ENCODE measurements at regions not wholly inside any gene's neighbourhood (a gene's known extent, or its start where the extent isn't known, plus 50 kb on each side); places are given as distances from the start of the nearest gene placed in this dataset.
"Not testable (repeated sequence)": the region's sequence is repeated elsewhere in the genome, so short reads cannot be mapped to it uniquely, and the experiment has no call there.

DNA sequence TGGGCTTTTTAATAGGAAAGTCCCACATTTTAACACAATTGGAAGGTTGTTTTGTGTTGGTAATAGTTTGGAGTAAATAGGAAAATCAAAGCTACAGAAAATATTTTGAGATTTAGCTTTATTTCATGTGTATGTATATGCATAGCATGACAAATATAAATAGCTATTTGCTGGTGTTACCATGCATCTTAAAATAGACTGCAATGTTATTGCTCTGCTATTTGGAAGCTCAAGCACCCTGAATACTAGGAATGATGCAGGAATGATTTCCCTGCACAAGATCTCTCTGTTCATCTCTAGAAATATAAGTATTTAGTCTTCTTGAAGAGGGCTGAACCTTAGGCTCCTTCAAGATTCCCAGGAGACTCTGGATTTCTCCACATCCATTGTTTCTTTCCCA lies 268.3 kb upstream of the POGK start:
- Histone ChIP-seq H3K27ac (ENCODE audit: low read length) (no peak overlapping the region), H3K4me3 (ENCODE audit: low read length) (no peak overlapping the region), H3K4me1 (ENCODE audit: control insufficient read depth, insufficient read depth, low read length) (no peaks in the 10 kb centered on the region), H3K36me3 (ENCODE audit: control insufficient read depth, insufficient read depth, low read length) (no peaks in the 10 kb centered on the region), H3K27me3 (ENCODE audit: control insufficient read depth, insufficient read depth, low read length) (no peaks in the 10 kb centered on the region), H3K9me3 (ENCODE audit: control insufficient read depth, low read depth, low read length) (no peaks in the 10 kb centered on the region)
- DNase-seq, result no peak

DNA sequence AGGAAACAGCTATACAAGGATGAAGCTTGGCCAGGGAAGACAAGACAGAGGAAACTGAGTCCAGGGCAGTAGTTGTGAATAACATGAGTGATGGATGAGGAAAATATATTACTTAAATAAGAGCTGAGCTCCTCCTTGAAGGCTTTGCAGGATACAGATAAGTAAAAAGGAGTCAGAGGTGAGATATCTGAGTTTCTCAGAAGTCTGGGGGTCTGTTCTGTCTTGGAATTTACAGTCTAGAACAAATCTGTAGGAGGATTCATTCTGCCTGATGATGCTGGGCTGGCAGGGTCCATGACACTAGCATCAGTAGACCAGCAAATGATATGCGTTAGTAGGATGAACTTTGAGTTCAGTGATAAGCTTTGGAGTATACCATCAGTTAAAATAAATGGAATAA lies 266.1 kb upstream of the POGK start:
- no peaks in the 10 kb centered on the region for H3K9me3 ChIP-seq (ENCODE audit: control insufficient read depth, low read depth, low read length)
- H3K27ac ChIP-seq (ENCODE audit: low read length), result no peak overlapping the region
- H3K4me1 ChIP-seq (ENCODE audit: control insufficient read depth, insufficient read depth, low read length), result no peaks in the 10 kb centered on the region
- no peak overlapping the region for H3K4me3 ChIP-seq (ENCODE audit: low read length)
- no CpG with 5 or more reads among the region's 1 CpG for WGBS (ENCODE audit: insufficient coverage, low lambda C conversion rate)
- DNase-seq, result no peak
- H3K36me3 ChIP-seq (ENCODE audit: control insufficient read depth, insufficient read depth, low read length), result no peaks in the 10 kb centered on the region
- no peaks in the 10 kb centered on the region for H3K27me3 ChIP-seq (ENCODE audit: control insufficient read depth, insufficient read depth, low read length)

DNA sequence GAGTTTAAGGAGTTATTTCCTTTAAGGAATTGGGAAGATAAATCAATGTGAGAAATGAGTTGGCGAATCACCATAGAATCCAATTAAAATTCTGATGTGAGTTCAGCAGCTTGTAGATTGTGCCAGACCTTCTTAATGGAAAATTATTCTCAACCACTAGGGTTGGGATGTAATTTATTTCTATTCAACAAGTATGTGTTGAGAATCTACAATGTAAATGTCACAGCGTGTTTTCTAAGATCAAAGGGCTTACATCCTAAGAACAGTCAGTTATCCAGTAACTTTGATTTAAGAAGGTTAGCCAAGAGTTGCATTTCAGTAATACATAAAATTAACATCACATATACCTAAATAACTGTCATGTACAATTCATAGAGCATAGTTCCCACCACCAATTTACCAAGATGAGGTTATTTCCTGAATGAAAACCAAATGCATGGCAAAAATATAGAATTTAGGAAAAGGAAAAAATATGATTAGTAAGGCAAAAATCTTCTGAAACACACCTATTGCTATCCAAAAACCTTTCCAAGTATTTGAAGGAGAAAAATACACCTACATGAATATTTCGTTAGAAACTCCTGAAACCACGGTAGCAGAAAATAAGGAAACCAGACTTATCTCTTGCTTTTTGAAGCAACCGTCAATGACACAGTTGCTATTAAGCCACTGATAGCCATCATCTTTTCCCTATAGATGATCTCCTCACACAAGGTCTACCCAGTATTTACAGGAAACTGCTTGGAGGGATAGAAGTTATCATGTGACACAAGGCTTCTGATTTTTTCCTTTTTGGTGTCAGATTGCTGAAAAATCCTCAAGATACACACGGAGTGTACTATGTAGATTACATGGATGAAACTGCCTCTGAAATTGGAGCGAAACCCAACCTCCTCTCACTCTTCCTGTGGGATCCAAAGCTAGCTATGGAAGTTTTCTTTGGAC lies 259.4 kb upstream of the POGK start:
- no peak for DNase-seq
- WGBS (ENCODE audit: insufficient coverage, low lambda C conversion rate), result 89% methylated on average over 3 of the region's 7 CpGs
- Histone ChIP-seq H3K27me3 (ENCODE audit: control insufficient read depth, insufficient read depth, low read length) (no peaks in the 10 kb centered on the region), H3K4me3 (ENCODE audit: low read length) (no peak overlapping the region), H3K9me3 (ENCODE audit: control insufficient read depth, low read depth, low read length) (no peaks in the 10 kb centered on the region), H3K36me3 (ENCODE audit: control insufficient read depth, insufficient read depth, low read length) (no peaks in the 10 kb centered on the region), H3K27ac (ENCODE audit: low read length) (no peak overlapping the region), H3K4me1 (ENCODE audit: control insufficient read depth, insufficient read depth, low read length) (no peaks in the 10 kb centered on the region)

DNA sequence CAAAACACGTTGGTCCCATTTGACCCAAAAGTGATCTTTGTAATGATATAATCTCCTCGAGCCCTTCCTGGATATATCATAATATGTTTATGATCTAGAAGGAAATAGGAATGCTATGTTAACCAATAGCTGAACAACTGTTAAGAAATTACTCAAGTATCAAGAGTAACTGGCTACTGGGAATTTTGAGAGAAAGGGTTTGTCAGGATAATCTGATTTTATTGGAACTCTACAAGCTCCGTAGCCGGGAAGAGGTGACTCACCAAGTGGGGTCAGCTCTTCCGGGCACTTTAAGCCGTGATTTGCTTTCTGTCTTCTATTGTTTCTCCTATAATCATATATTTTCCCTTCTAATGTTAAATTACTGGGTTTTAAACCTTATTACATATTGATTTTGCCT lies 250.5 kb upstream of the POGK start:
- no peaks in the 10 kb centered on the region for H3K36me3 ChIP-seq (ENCODE audit: control insufficient read depth, insufficient read depth, low read length)
- H3K27ac ChIP-seq (ENCODE audit: low read length), result no peak overlapping the region
- no peaks in the 10 kb centered on the region for H3K4me1 ChIP-seq (ENCODE audit: control insufficient read depth, insufficient read depth, low read length)
- no peak for DNase-seq
- no peak overlapping the region for H3K4me3 ChIP-seq (ENCODE audit: low read length)
- H3K27me3 ChIP-seq (ENCODE audit: control insufficient read depth, insufficient read depth, low read length), result no peaks in the 10 kb centered on the region
- 100% methylated on average over 1 of the region's 6 CpGs for WGBS (ENCODE audit: insufficient coverage, low lambda C conversion rate)
- no peaks in the 10 kb centered on the region for H3K9me3 ChIP-seq (ENCODE audit: control insufficient read depth, low read depth, low read length)

DNA sequence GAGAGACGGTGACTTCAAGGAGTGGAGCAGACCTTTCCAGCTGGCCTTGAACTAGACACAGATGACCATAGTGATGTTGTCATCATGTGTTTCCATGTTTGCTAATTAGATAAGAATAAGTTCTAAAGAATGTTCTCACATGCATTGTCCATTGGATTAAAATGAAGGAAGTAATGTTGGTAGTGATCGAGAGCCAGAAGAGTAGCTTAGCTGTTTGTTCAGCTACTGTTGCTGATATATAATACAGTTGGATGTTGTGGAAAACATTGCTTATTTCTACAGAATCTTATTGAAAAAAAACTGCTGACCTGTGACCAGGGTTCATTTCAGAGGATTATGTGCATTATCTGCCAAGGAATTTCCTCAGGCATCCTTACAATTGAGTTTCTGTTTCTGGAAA lies 249.1 kb upstream of the POGK start:
- no peaks in the 10 kb centered on the region for H3K4me1 ChIP-seq (ENCODE audit: control insufficient read depth, insufficient read depth, low read length)
- no peaks in the 10 kb centered on the region for H3K9me3 ChIP-seq (ENCODE audit: control insufficient read depth, low read depth, low read length)
- no CpG with 5 or more reads among the region's 2 CpGs for WGBS (ENCODE audit: insufficient coverage, low lambda C conversion rate)
- H3K27ac ChIP-seq (ENCODE audit: low read length), result no peak overlapping the region
- no peaks in the 10 kb centered on the region for H3K36me3 ChIP-seq (ENCODE audit: control insufficient read depth, insufficient read depth, low read length)
- H3K4me3 ChIP-seq (ENCODE audit: low read length), result no peak overlapping the region
- DNase-seq, result no peak
- H3K27me3 ChIP-seq (ENCODE audit: control insufficient read depth, insufficient read depth, low read length), result no peaks in the 10 kb centered on the region

DNA sequence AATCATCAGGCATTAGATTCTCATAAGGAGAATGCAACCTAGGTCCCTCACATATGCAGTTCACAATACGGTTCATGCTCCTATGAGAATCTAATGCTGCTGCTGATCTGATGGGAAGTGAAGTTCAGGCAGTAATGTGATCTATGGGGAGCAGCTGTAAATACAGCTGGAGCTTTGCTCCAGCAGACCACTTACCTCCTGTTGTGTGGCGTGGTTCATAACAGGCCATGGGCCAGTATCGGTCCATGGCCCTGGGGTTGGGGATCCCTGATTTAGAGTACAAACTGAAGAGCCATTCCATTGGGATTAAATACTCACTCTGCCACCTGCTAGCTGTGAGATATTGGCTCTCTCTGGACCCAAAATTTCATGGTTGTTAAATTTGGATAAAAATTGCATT lies 244.6 kb upstream of the POGK start:
- Histone ChIP-seq H3K27ac (ENCODE audit: low read length) (no peak overlapping the region), H3K9me3 (ENCODE audit: control insufficient read depth, low read depth, low read length) (no peaks in the 10 kb centered on the region), H3K36me3 (ENCODE audit: control insufficient read depth, insufficient read depth, low read length) (no peaks in the 10 kb centered on the region), H3K4me3 (ENCODE audit: low read length) (no peak overlapping the region), H3K27me3 (ENCODE audit: control insufficient read depth, insufficient read depth, low read length) (no peaks in the 10 kb centered on the region), H3K4me1 (ENCODE audit: control insufficient read depth, insufficient read depth, low read length) (no peaks in the 10 kb centered on the region)
- no CpG with 5 or more reads among the region's 3 CpGs for WGBS (ENCODE audit: insufficient coverage, low lambda C conversion rate)
- no peak for DNase-seq

DNA sequence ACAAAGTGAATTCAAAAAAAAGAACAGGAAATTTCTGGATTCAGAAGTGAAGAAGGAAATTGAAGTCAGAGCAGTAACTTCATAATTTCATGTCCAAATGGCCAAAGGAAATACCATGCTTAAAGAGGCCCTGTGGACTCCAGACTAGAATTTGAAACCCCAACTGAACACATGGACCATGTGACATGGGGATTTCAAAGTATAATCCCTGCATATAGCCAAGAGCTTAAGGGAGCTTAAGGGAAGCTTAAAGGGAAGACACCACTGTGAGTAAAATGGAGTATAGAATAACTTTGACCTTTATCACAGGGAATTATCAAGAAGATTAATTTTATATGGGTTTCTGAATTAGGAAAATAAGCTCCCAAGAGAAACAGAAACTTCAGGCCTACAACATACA lies 241.8 kb upstream of the POGK start:
- DNase-seq, result no peak
- Histone ChIP-seq H3K9me3 (ENCODE audit: control insufficient read depth, low read depth, low read length) (no peaks in the 10 kb centered on the region), H3K4me3 (ENCODE audit: low read length) (no peak overlapping the region), H3K27me3 (ENCODE audit: control insufficient read depth, insufficient read depth, low read length) (no peaks in the 10 kb centered on the region), H3K27ac (ENCODE audit: low read length) (no peak overlapping the region), H3K4me1 (ENCODE audit: control insufficient read depth, insufficient read depth, low read length) (no peaks in the 10 kb centered on the region), H3K36me3 (ENCODE audit: control insufficient read depth, insufficient read depth, low read length) (no peaks in the 10 kb centered on the region)

DNA sequence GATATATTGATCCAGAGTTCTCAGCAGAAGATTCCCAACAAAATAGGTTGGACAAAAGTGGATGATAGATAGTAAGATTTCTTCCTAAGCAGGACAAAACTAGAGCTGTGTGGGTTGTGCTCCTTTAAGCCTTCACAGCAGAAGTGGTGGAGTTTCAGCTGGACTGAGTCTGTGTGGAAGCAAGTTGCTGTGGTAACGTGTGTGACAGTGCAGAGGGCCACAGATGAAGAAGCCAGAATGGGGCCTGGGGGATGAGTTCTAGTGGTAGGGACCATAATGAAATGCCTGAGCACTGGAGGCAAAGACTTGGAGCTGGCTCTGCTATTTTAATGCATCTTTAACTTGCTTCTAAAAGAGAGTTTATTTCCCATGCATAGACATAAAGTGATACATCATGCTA lies 238.7 kb upstream of the POGK start:
- Histone ChIP-seq H3K4me1 (ENCODE audit: control insufficient read depth, insufficient read depth, low read length) (no peaks in the 10 kb centered on the region), H3K27me3 (ENCODE audit: control insufficient read depth, insufficient read depth, low read length) (no peaks in the 10 kb centered on the region), H3K27ac (ENCODE audit: low read length) (no peak overlapping the region), H3K4me3 (ENCODE audit: low read length) (no peak overlapping the region), H3K9me3 (ENCODE audit: control insufficient read depth, low read depth, low read length) (no peaks in the 10 kb centered on the region), H3K36me3 (ENCODE audit: control insufficient read depth, insufficient read depth, low read length) (no peaks in the 10 kb centered on the region)
- no peak for DNase-seq
- no CpG with 5 or more reads among the region's 1 CpG for WGBS (ENCODE audit: insufficient coverage, low lambda C conversion rate)

DNA sequence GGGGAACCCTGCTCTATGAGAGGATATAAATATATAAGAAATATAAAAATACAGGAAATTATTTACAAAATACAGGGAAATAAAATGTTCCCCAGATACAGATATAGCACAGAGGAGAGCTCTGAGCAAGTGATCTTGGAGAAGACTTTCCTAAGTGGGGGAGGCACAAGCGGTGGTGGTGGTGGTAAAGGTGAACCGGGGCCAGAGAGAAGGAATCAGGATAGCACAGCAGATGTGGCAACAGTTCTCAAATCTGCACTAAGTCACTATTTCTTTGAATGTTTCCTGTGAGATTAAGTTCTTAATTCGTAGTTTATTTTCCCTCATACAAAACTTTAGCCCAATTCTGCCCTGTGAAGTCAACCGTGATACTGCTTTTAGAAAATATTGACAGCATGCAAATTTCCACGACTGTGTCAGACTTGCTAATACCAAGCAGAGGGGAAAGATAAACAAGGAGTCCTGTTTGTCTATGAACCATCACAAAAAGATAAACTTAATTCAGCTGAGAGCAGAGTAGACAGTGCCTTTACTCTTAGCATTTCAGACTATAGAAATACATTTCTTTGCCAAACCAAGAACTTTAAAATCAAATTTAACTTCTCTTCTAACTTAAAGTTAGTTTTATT lies 237.5 kb upstream of the POGK start:
- Histone ChIP-seq H3K27ac (ENCODE audit: low read length) (no peak overlapping the region), H3K4me1 (ENCODE audit: control insufficient read depth, insufficient read depth, low read length) (no peaks in the 10 kb centered on the region), H3K9me3 (ENCODE audit: control insufficient read depth, low read depth, low read length) (no peaks in the 10 kb centered on the region), H3K36me3 (ENCODE audit: control insufficient read depth, insufficient read depth, low read length) (no peaks in the 10 kb centered on the region), H3K27me3 (ENCODE audit: control insufficient read depth, insufficient read depth, low read length) (no peaks in the 10 kb centered on the region), H3K4me3 (ENCODE audit: low read length) (no peak overlapping the region)
- WGBS (ENCODE audit: insufficient coverage, low lambda C conversion rate), result 89% methylated on average over 1 of the region's 5 CpGs
- no peak for DNase-seq

DNA sequence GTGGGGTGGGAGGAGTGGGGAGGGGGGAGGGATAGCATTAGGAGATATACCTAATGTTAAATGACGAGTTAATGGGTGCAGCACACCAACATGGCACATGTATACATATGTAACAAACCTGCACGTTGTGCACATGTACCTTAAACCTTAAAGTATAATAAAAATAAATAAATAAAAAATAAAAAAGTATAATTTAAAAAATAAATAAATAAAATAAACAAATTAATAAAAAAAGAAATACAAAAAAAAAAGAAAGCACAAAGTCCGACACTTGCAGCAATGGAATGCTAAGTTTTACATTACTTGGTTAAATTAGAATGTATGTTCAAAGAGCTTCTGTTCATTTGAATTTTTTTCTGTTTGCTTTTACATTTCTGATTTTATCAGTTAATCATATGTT lies 236.5 kb upstream of the POGK start:
- not testable (repeated sequence) for H3K27ac ChIP-seq (ENCODE audit: low read length); H3K27me3 ChIP-seq (ENCODE audit: control insufficient read depth, insufficient read depth, low read length); H3K9me3 ChIP-seq (ENCODE audit: control insufficient read depth, low read depth, low read length); H3K4me1 ChIP-seq (ENCODE audit: control insufficient read depth, insufficient read depth, low read length); H3K4me3 ChIP-seq (ENCODE audit: low read length); H3K36me3 ChIP-seq (ENCODE audit: control insufficient read depth, insufficient read depth, low read length); DNase-seq
- 100% methylated on average over 1 of the region's 3 CpGs for WGBS (ENCODE audit: insufficient coverage, low lambda C conversion rate)

DNA sequence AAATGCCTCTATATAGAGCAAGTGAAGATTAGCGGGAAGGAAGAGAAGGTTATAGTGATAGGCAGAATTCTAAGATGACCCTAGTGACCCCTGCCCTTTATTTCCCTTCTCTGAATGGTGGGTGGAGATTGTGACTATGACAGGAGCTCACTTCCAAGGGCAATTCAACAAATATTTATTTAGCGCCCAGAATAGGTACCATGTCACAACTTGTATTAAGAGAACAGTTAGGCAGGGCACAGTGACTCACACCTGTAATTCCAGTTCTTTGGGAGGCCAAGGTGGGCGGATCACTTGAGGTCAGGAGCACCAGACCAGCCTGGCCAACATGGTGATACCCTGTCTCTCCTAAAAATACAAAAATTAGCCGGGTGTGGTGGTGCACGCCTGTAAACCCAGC lies 236.0 kb upstream of the POGK start:
- no peaks in the 10 kb centered on the region for H3K4me1 ChIP-seq (ENCODE audit: control insufficient read depth, insufficient read depth, low read length)
- H3K36me3 ChIP-seq (ENCODE audit: control insufficient read depth, insufficient read depth, low read length), result no peaks in the 10 kb centered on the region
- H3K27ac ChIP-seq (ENCODE audit: low read length), result no peak overlapping the region
- H3K27me3 ChIP-seq (ENCODE audit: control insufficient read depth, insufficient read depth, low read length), result no peaks in the 10 kb centered on the region
- H3K4me3 ChIP-seq (ENCODE audit: low read length), result no peak overlapping the region
- no peaks in the 10 kb centered on the region for H3K9me3 ChIP-seq (ENCODE audit: control insufficient read depth, low read depth, low read length)
- WGBS (ENCODE audit: insufficient coverage, low lambda C conversion rate), result no CpG with 5 or more reads among the region's 5 CpGs
- no peak for DNase-seq
